GM19468 (cell line): ENCODE measurements at regions not wholly inside any gene's neighbourhood (a gene's known extent, or its start where the extent isn't known, plus 50 kb on each side); places are given as distances from the start of the nearest gene placed in this dataset.
"Not testable (repeated sequence)": the region's sequence is repeated elsewhere in the genome, so short reads cannot be mapped to it uniquely, and the experiment has no call there.

Source experiments
- ATAC-seq: cut with Tn5 transposase; IDR thresholded peaks from one replicate; pipeline ENCODE4 v1.9.1; 2021; ENCODE audit warnings: mild to moderate bottlenecking, moderate library complexity, moderate number of reproducible peaks; ENCODE audit not compliant: unreplicated experiment; ENCODE audit errors: extremely low read depth

DNA sequence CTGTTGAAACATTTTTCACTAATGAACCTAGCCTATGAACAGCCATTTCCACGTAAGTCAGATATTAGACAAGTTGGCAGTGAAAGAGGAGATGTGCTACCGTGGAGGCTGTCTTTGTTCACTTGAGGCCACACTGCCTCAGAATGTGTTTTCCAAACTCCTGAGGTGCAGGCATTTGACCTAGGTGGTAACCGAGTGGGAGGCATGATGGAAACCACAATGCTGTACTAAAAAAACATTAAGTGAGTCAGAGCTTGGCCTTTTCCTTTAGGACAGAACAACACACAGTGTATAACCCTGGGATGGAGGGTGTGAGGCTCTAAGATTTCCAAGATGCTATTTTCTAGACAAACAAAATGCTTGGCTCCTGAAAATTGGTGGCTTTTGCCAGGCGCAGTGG lies 406.3 kb downstream of the SOX2 start:
- ATAC-seq: no peak

DNA sequence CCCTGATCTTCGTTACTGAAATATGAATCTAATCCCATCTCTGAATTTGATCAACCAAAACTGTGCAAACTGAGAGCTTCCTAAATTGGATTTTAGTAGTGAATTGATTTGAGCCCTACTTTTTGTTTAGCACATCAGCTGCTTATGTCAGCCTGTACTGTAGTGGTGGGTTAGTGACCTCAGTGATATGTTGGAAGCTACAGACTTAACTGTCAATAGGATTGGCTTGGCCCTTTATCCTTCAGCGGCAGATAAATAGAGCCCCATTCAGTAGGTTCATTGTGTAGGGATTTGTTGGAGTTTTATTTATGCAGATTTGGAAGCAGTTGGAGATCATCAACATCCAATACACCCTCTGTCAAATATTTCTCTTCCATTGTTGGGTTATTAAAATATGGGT lies 409.7 kb downstream of the SOX2 start:
- no peak for ATAC-seq

DNA sequence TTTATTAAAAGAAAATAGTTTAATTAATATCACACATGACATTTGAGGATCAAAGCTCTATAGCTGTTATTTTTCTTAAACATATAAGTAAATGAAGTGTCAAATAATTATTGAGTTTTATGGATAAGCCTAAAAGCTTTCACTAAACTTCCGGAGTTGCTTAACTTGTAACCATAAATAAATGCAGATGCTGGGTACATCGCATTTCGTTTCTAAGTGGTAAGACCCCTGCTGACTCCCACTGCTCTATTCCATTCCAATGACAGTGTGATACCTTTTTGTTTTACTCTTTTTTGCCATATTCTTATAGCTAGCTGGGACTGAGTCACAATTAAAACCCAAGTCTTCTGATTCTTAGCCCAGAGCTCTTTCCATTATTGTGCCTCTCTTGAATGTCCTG lies 411.1 kb downstream of the SOX2 start:
- no peak for ATAC-seq

DNA sequence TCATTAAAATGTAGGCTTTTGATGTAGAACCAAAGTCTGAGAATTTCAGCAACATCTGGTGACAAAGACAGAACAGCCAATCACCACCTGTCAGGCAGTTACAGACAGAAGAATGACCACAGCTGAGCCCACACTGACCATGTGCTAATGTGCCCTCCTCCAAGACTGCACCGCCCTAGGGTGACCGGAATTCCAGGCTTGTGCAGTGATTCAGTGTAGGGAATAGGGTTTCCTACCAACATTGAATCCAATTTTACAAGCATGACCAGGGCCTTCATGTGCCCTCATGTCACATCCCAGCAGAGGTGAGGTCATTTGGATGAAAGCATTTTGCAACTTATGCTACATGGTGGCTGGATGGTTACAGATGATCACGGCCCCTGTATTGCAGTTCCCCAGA lies 412.5 kb downstream of the SOX2 start:
- ATAC-seq: no peak

DNA sequence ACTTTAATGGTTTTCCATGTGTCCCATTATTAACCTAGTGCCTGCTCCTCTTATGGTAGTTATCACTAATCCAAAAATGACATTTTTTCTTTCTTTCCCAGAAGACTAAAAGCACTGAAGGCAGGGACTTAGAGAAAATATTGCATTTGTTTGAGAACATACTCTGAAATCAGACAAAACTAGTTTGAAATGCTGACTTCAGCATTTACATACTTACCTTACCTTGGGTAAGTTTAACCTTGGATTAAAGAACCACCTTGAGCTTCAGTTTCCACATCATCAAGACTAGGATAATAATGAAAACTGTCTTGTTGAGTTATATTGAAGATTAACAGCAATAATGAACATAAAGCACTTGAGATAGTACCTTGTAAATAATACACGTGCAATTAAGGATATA lies 413.0 kb downstream of the SOX2 start:
- ATAC-seq: no peak

DNA sequence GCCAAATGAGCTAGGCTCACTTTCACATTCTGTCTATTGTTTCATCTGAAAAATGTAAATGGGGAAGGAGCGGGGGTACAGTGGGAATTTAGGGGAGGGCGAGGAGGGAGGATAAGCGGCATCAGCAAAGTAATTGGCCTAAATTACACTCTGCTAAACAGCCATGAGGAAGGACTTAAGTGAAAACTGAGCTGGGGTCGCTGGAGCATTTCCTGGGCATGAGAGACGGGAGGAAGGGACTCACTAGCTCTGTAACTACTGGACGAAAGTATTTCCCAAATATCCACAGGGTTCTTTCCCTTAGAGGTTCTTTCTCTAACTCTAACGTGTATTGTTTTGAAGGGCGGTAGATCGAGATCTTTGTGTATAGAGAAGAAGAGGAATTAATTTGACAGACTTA lies 418.0 kb downstream of the SOX2 start:
- ATAC-seq: no peak

DNA sequence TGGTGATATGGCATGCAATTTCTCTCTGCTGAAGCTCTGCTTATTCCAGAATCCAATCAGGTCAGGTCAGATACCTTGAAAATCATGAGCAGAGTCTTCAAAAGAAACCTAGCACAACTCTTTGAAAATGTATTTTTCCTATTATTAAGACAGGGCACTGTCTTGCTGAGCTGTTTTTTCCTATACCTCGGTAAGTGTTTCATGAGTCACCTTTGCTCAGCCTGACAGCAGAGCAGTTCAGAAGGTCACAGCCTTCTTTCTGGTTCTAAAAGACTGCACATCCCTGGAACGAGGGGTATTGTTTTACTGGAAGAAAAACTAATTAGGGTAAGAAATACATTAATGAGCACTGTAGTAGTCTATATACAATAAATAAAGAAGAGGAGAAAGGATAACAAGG lies 422.0 kb downstream of the SOX2 start:
- ATAC-seq: no peak

DNA sequence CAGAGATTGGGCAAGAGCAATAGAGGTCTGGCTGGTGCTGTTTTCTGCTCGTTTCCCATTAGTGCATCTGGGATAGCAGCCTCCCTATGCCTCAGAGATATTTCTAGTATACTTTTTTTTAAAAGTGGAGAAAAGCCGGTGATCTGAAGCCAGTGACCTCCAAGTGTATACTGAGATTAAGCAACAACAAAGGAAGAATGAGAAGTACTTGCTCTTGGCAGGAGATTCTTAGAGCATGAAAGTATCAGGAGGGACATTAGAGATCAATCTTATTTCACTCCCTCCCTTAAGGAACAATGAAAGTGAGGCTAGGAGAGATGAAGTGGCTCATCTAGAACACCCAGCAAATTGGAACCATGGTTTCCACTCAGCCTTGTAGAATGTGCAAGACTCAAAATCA lies 423.3 kb downstream of the SOX2 start:
- no peak for ATAC-seq

DNA sequence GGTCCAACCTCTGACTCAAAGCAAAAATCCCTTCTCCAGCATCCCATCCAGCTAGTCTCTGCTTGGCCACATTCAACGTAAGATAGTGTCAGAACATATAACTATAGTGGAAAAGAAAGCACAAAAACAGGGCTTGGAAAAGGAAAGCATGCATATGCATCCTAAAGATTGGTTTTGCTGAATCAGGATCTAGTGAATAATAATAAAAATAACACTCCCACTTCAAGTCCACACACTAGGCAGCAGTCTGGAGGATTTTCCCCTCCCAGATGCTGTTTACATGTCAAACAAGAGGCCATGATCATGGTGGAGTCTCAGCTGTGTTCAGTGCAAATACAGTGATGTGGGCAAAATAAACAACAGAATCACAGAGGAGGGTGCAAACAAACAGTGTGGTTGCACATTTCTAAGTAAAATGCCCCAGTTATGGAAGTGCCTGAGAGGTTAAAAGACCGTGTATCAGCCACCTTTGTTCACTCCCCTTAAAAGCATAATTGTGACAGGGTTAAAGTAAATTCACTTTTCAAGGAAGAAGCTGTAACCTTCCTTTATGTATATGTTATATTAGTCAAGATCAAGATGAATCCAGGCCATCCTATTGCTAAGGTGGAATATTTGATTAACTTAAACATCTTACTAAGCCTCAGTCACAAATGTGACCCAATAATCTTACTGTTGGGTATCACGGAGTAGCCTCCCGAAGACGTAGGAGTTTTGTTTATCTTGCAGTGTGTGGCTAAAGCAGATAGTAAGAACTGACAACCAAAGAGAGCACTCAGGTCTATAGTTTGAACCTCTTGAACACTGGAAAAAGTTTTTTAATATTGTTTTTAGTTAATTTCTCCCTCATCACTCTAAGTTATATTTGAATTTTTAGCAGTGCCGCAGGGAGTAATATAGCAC lies 424.5 kb downstream of the SOX2 start:
- ATAC-seq: no peak

DNA sequence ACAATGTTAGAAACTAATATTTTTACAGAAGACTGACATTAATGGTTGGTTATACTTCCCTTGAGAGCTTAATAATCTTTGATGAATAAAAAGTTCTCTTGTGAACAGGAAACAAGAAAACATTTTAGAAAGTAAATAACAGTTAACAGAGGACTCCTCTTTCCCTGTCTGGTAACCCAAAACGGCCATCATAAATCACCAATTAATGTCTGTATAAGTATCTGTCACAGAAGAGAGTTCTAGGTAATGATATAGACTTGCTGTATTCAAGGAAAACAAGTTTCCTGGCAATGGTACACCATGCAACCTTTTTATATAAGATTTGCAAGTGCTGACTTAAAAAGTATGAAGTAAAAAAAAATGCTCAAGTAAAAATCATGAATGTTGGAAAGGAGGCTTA lies 426.7 kb downstream of the SOX2 start:
- ATAC-seq: no peak

DNA sequence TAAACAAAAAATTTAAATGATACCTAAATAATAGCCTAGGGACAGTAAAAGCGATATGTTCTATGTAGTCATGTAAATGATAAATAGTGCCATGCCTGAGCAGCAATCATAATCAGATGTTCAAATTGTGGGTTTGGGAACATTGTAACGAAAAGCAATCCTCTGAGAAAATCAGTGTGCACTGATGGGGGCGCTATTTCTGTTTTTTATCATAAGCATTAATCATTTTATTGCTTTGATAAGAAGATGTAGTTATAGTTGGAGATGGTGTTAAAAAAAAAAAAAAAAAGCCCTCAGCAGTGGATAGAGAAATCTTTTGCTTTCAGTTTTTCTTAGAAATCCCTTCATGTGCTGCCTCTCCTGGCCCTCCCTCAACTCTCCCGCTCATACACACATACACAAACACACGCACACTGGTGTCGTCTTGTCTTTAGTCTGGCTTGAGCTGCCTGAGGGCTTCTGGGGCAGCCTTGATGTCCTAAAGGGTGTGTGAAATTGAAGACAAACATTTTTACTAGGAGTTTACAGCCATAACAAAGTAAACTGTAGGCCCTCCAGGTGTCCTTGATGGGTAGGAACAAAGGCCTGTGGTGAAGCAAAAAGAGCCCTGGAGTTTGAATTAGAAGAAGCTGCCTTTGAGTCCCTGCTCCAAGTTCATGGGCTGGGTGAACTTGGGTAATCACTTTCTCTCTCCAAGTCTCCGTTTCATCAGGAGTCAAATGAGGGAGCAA lies 428.1 kb downstream of the SOX2 start:
- no peak for ATAC-seq

DNA sequence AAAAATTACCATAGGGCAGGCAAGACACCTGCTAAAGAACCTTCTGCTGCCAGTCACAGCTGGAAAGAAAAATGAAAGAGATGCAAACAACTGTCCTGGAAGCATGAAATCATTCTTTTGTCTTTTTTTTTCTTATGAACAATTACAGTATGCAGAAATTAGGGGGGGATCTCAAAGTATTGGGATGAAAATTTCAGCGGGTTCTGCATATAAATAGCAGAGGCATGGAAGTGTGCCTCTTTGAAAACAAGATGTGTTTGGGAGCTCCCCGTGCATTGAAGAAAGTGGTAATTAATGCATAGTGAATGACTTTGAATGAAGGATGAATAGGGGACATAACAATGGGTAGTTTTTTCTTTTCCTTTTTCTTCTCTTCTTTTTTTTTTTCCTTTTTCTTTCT lies 431.2 kb downstream of the SOX2 start:
- ATAC-seq: no peak

DNA sequence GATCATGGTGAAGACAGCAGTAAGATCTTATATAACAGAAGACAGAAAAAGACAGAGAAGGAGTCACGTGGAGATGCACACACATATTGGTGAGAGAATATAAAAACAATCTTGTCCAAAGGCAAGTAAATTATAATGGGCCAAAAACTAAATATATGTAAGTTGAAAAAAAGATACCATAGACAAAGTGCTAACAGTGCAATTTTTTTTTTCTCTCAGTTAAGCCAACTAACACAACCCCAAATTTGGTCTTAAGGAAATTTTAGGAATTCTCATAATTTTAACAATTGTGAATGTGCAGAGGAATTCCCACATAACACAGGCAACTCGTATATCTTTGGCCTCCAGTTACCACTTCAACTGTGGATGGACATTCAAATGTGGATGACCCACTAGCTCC lies 432.2 kb downstream of the SOX2 start:
- ATAC-seq: no peak

DNA sequence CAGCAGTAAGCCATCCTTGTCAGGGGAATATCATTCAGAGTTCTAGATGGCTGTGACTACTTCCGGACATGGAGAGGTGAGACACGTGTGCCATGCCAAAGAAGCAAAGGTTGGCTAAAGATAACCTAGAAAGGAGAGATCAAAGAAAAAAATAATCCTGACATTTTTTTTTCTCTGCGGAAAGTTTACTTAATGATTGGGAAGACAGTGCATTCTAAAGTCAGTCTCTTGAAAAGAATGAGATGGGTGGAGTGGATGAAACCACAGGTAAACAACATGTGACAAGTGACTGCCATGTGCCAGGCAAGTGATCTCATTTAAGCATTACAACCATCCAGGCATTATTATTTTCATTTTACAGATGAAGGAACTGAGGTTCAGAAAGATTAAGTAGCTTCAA lies 436.6 kb downstream of the SOX2 start:
- ATAC-seq: no peak

DNA sequence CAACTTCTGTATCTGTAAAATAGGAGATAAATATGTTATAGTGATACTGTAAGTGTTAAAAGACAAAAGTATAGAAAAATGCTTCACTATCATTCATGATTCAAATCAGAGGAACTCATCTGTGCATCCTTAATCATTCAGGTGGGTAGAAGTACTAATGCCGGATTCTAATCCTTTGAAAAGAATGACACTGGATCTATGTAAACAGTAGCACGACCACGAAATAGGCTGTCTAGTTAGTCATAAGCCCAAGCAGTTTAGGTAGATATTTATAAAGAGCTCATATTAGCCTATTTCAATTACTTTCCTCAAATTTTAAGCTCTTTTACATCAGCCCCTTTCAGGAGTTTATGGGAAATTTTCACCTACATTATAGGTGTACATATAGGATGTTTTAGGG lies 437.9 kb downstream of the SOX2 start:
- ATAC-seq: no peak

DNA sequence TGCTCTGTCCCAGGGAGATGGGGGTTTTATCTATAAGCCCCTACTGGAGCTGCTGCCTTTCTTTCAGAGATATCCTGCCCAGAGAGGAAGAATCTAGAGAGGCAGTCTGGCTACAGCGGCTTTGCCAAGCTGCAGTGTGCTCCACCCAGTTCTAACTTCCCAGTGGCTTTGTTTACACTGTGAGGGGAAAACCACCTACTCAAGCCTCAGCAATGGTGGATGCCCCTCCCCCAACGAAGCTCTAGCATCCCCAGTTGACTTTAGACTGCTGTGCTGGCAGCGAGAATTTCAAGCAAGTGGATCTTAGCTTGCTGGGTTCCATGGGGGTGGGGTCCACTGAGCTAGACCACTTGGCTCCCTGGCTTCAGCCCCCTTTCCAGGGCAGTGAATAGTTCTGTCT lies 444.6 kb downstream of the SOX2 start:
- ATAC-seq: not testable (repeated sequence)

DNA sequence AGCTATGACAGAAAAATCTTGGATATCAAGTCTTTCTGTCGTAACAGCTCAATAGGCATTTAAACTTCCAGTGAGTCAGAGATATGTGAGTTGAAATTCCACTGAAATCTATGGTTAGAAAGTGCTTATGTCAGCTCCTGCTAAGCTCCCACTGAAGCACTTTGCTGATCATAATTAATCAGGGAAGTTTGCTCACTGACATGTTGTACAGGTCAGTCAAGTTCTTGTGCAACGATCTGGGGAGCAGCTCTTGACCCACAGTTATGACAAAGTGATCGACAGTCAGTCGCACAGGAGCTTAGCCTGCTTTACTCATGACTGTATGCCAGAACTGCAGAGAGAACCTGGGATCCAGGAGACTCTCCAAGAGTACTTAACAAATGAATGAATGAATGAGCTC lies 453.5 kb downstream of the SOX2 start:
- ATAC-seq: no peak

DNA sequence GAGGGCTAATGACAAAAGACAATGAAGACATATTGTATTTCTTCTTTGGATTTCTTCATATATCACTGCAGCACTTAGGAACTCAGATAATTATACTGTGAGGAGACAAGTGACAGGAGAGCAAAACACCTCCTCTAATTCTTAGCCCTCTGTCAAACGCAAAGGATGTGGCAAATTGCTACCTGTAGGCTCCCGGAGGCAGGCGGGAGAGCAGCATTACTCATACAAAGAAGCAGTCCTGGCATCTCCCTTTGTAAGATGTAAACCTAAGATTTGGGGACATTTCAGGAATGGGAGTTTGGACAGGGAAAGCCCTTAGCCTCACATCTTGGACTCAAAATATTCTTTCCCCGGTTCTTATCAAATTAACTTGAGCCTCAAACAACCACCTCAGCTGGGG lies 460.8 kb downstream of the SOX2 start:
- ATAC-seq: no peak

DNA sequence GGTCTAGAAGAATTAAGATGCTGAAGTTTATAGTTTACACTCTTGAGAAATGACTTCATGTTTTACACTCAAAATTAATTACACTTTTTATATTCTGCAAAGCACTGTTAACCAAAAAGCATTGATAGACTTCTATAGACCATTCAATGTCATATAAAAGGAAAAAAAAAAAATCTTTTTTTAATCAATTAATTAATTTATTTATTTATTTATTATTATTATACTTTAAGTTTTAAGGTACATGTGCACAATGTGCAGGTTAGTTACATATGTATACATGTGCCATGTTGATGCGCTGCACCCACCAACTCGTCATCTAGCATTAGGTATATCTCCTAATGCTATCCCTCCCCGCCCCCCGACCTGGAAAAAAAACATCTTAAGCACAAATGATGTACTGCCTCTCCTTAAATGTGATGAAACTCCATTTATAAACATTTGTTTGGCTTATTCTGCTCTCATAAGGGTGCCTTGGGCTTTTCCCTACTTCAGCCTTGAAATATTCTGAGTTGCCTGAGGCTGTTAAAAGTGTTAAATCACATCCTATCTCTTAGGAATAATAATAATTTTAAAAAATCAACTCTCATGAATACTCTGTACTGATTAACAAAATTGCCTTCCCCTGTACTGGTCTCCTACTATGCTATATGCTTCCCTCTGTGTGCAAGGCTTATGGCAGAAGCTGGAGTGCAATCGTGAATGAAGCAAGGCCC lies 466.9 kb downstream of the SOX2 start:
- ATAC-seq: no peak

DNA sequence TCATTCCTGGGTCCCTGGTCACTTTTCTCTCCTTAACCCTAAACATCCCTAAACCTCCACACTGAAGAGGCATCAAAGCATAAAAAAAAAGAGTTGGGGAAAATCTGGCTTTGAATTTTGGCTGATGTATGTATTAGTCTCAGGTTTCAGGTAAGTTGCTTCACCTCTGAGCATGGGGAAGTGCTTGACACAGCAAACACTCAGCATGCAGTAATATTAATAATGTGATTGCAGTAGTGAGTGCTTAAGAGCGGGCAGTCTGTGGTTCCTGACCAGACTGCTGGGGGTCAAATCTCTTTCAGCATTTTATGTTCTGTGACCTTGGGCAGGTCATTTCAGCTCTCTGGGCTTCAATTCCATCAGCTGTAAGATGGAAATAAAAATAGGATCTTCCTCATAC lies 467.9 kb downstream of the SOX2 start:
- ATAC-seq: no peak
